Esophagus squamous epithelium (tissue), 4 donors: ENCODE measurements at regions not wholly inside any gene's neighbourhood (a gene's known extent, or its start where the extent isn't known, plus 50 kb on each side); places are given as distances from the start of the nearest gene placed in this dataset.

Source experiments
- CTCF ChIP-seq, 6 experiments: fragments of 450-650 bp in 4 of 6; fragments of 200-600 bp in 2 of 6; sonication (generic) in 2 of 6; IDR thresholded peaks; one replicate each; pipeline ENCODE4 v1.5.1; 2016 to 2019; ENCODE audit warnings: antibody characterized with exemption in 6 of 6, mild to moderate bottlenecking in 4 of 6, moderate library complexity in 4 of 6
- POLR2A ChIP-seq, 4 donors: fragments of 450-650 bp; IDR thresholded peaks; one replicate each; pipeline ENCODE4 v1.6.1; 2017; ENCODE audit warnings: antibody characterized with exemption in 4 of 4, mild to moderate bottlenecking in 4 of 4, moderate library complexity in 3 of 4

DNA sequence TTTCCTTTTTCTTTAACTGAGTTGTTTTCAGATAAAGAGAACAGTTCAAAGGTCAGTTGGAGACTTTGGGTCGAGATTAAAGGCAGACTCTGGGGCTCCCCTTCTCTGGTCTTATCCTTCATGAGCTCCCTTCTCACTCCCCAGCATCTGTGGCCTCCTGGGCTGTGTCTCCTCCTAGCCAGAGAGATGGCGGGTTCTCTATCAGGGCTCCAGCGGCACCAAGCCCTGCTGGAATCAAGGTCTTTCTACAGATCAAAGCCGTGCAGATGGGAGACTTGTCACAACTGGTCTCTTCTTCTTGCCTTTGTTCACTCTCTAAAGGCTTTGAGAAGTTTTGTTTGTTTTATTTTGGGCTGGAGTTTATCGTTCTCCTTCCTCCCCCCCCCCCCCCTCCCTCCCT, 373.7 kb upstream of the C1orf174 start:
- TF ChIP-seq POLR2A (IDR thresholded peaks at IDR 0.05) (no peak), CTCF (IDR thresholded peaks at IDR 0.05) (no peak)
